ENCODE measurements at regions not wholly inside any gene's neighbourhood (a gene's known extent, or its start where the extent isn't known, plus 50 kb on each side); places are given as distances from the start of the nearest gene placed in this dataset.

DNA sequence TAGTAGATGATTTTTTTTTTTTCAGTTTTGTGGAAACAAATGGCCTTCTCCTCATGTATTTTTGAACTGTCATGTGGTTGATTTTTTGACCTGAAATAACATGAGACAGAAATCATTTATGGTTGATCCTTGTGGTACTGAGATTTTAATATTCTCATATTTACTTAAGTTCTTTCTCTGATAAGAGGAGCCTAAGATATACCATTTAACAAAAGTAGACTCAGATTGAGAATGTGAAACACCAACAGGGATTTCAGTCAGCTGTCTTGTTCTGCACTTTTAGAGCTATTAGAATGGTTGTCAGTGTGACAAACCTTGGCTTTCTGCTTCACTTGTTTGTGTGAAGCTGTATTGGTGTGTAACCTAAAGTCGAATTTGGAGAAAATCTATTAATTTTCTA, 575.7 kb downstream of the SPOCK3 start:
- Histone ChIP-seq H3K79me2 (ENCODE audit: insufficient read depth, low read length) (no peaks in the 10 kb centered on the region), H2AFZ (ENCODE audit: low read depth, low read length) (no peak overlapping the region), H3K4me1 (ENCODE audit: insufficient read depth, low read length) (no peaks in the 10 kb centered on the region), H3K27ac (ENCODE audit: low read depth, low read length) (no peak overlapping the region), H3K9me3 (ENCODE audit: insufficient read depth, low read depth, low read length) (no peaks in the 10 kb centered on the region), H3K4me2 (ENCODE audit: low read length) (no peak overlapping the region), H3K9ac (ENCODE audit: low read length) (no peak overlapping the region), H3K36me3 (ENCODE audit: insufficient read depth, low read length) (no peaks in the 10 kb centered on the region), H3K4me3 (ENCODE audit: insufficient read depth, low read depth, low read length) (no peak overlapping the region), H3K27me3 (ENCODE audit: insufficient read depth, low read length) (no peaks in the 10 kb centered on the region), H4K20me1 (ENCODE audit: insufficient read depth, low read length) (no peaks in the 10 kb centered on the region)
- no peaks in the 10 kb centered on the region for H3K36me3 Mint-ChIP-seq (ENCODE audit: low read depth, unreplicated experiment)
- H3K27me3 Mint-ChIP-seq (ENCODE audit: low read depth, unreplicated experiment): no peaks in the 10 kb centered on the region
- FAIRE-seq (no peak), DNase-seq (ENCODE audit: low read depth) (no peak)
- peaks cover 11% of the 10 kb centered on the region for H3K4me1 Mint-ChIP-seq (ENCODE audit: low read depth, unreplicated experiment)
- H3K27ac Mint-ChIP-seq (ENCODE audit: unreplicated experiment): no peak overlapping the region
- H3K9me3 Mint-ChIP-seq (ENCODE audit: unreplicated experiment): no peaks in the 10 kb centered on the region
- H3K4me3 Mint-ChIP-seq (ENCODE audit: unreplicated experiment): no peak overlapping the region
- TF ChIP-seq EZH2 (IDR thresholded peaks at IDR 0.05; ENCODE audit: insufficient read depth, low read length): no peak
- TF ChIP-seq CTCF (IDR thresholded peaks at IDR 0.05; ENCODE audit: insufficient read depth, low read depth, low read length): no peak

DNA sequence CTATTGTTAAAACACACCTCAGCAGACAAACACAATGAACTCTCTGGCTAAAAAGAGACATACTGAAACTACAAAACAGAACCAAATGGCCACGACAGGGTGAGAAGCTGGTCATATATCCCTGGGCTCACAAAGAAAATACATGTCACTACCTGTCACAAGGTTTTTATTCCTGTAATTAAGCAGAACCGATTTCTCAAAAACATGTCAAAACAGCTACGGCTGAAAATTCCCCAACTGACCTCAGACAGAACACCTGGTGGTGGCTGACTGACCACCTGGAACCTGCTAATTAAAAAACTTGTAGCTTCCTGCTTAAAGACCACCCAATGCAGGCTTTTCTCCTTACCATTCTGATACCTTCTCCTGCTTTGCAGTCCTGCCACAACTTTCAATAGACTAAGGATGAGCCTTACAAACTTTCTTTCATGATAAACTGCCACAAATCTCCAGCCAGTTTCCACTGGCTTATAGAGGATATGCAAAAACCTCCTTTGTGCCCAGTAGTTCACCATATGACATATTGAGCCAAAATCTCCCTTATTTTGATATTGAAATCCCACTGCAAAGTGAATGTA, 571.9 kb downstream of the SPOCK3 start:
- Histone ChIP-seq H3K4me2 (ENCODE audit: low read length) (no peak overlapping the region), H3K4me3 (ENCODE audit: insufficient read depth, low read depth, low read length) (no peak overlapping the region), H4K20me1 (ENCODE audit: insufficient read depth, low read length) (no peaks in the 10 kb centered on the region), H3K9ac (ENCODE audit: low read length) (no peak overlapping the region), H3K27ac (ENCODE audit: low read depth, low read length) (no peak overlapping the region), H3K36me3 (ENCODE audit: insufficient read depth, low read length) (no peaks in the 10 kb centered on the region), H3K79me2 (ENCODE audit: insufficient read depth, low read length) (no peaks in the 10 kb centered on the region), H2AFZ (ENCODE audit: low read depth, low read length) (no peak overlapping the region), H3K27me3 (ENCODE audit: insufficient read depth, low read length) (no peaks in the 10 kb centered on the region), H3K9me3 (ENCODE audit: insufficient read depth, low read depth, low read length) (no peaks in the 10 kb centered on the region), H3K4me1 (ENCODE audit: insufficient read depth, low read length) (no peaks in the 10 kb centered on the region)
- Mint-ChIP-seq H3K27me3 (ENCODE audit: low read depth, unreplicated experiment) (no peaks in the 10 kb centered on the region), H3K36me3 (ENCODE audit: low read depth, unreplicated experiment) (no peaks in the 10 kb centered on the region), H3K9me3 (ENCODE audit: unreplicated experiment) (no peaks in the 10 kb centered on the region), H3K4me3 (ENCODE audit: unreplicated experiment) (no peak overlapping the region), H3K27ac (ENCODE audit: unreplicated experiment) (no peak overlapping the region), H3K4me1 (ENCODE audit: low read depth, unreplicated experiment) (peaks cover 7% of the 10 kb centered on the region)
- FAIRE-seq (no peak), DNase-seq (ENCODE audit: low read depth) (no peak)
- no peak for TF ChIP-seq EZH2 (IDR thresholded peaks at IDR 0.05; ENCODE audit: insufficient read depth, low read length)
- TF ChIP-seq CTCF (IDR thresholded peaks at IDR 0.05; ENCODE audit: insufficient read depth, low read depth, low read length): no peak

DNA sequence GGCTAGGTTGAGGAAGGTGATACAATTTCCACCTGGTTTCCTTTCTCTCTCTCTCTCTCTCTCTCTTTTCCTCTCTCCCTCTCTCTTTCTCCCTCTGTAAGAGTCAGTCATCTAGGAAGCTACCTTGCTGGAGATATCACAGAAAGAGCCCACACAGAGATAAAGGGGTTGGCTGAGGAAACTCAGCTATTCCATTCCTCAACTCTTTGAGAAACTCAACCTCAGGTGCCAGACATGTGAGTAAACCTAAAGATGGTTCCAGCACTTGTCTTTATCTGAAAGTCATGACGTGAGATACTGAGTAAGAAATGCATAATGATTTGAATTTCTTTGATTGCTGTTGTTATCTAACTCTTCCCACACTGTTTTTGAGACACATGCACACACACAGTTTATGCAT, 564.0 kb downstream of the SPOCK3 start:
- Mint-ChIP-seq H3K27ac (ENCODE audit: unreplicated experiment) (no peak overlapping the region), H3K9me3 (ENCODE audit: unreplicated experiment) (no peaks in the 10 kb centered on the region), H3K27me3 (ENCODE audit: low read depth, unreplicated experiment) (no peaks in the 10 kb centered on the region), H3K4me1 (ENCODE audit: low read depth, unreplicated experiment) (peaks cover 9% of the 10 kb centered on the region), H3K4me3 (ENCODE audit: unreplicated experiment) (no peak overlapping the region), H3K36me3 (ENCODE audit: low read depth, unreplicated experiment) (no peaks in the 10 kb centered on the region)
- FAIRE-seq: no peak
- Histone ChIP-seq H4K20me1 (ENCODE audit: insufficient read depth, low read length) (no peaks in the 10 kb centered on the region), H3K27me3 (ENCODE audit: insufficient read depth, low read length) (no peaks in the 10 kb centered on the region), H3K4me3 (ENCODE audit: insufficient read depth, low read depth, low read length) (no peak overlapping the region), H3K4me1 (ENCODE audit: insufficient read depth, low read length) (no peaks in the 10 kb centered on the region), H3K9ac (ENCODE audit: low read length) (no peak overlapping the region), H3K4me2 (ENCODE audit: low read length) (no peak overlapping the region), H2AFZ (ENCODE audit: low read depth, low read length) (no peak overlapping the region), H3K36me3 (ENCODE audit: insufficient read depth, low read length) (no peaks in the 10 kb centered on the region), H3K79me2 (ENCODE audit: insufficient read depth, low read length) (no peaks in the 10 kb centered on the region), H3K27ac (ENCODE audit: low read depth, low read length) (no peak overlapping the region), H3K9me3 (ENCODE audit: insufficient read depth, low read depth, low read length) (no peaks in the 10 kb centered on the region)
- no peak for DNase-seq (ENCODE audit: low read depth)
- TF ChIP-seq CTCF (IDR thresholded peaks at IDR 0.05; ENCODE audit: insufficient read depth, low read depth, low read length): no peak
- no peak for TF ChIP-seq EZH2 (IDR thresholded peaks at IDR 0.05; ENCODE audit: insufficient read depth, low read length)

Measured in astrocyte (in vitro differentiated cells and primary cell).